ENCODE measurements at regions not wholly inside any gene's neighbourhood (a gene's known extent, or its start where the extent isn't known, plus 50 kb on each side); places are given as distances from the start of the nearest gene placed in this dataset.

DNA sequence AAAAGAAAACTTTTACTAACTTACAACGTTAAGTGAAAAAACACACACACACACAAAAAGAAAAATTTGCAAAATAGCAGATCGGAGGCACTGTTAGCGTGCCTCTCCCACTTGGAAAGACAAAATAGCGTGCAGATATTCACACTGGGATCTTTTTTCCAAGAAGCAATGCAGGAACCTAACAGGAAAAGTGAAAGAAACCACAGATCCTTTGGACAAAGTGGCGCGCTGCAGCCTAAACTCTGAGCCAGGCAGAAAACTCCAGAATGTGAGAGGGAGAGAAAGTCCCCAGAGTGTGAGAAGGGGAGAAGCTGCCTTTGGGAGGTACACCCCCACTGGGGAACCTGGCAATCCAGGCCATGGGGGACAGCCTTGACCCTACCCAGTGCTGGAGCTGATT is 70.7 kb upstream of the SERPINE2 start:
- TF ChIP-seq, protein P1, sequence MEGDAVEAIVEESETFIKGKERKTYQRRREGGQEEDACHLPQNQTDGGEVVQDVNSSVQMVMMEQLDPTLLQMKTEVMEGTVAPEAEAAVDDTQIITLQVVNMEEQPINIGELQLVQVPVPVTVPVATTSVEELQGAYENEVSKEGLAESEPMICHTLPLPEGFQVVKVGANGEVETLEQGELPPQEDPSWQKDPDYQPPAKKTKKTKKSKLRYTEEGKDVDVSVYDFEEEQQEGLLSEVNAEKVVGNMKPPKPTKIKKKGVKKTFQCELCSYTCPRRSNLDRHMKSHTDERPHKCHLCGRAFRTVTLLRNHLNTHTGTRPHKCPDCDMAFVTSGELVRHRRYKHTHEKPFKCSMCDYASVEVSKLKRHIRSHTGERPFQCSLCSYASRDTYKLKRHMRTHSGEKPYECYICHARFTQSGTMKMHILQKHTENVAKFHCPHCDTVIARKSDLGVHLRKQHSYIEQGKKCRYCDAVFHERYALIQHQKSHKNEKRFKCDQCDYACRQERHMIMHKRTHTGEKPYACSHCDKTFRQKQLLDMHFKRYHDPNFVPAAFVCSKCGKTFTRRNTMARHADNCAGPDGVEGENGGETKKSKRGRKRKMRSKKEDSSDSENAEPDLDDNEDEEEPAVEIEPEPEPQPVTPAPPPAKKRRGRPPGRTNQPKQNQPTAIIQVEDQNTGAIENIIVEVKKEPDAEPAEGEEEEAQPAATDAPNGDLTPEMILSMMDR (IDR thresholded peaks at IDR 0.05; ENCODE audit: insufficient read depth, low read depth, low read length): no peak
- TF ChIP-seq EZH2 (IDR thresholded peaks at IDR 0.05; ENCODE audit: insufficient read depth, low read length): no peak

Measured in astrocyte (in vitro differentiated cells and primary cell).